Spinal cord (tissue), 9 donors: ENCODE measurements at regions not wholly inside any gene's neighbourhood (a gene's known extent, or its start where the extent isn't known, plus 50 kb on each side); places are given as distances from the start of the nearest gene placed in this dataset.
A peak's percentile ranks its signal among the peaks of the same experiment; 100 is the strongest.

Source experiments
- DNase-seq, 6 donors: peaks; one replicate each; pipeline versions ENCODE4 v3.0.0 to v3.0.0-alpha.2; 2013 to 2015; ENCODE audit warnings: low spot score in 6 of 6, low read depth in 4 of 6
- H3K27ac ChIP-seq: one replicate; pipeline ENCODE4 v1.5.1; 2013; ENCODE audit warnings: low read depth, low read length, control low read depth
- H3K27me3 ChIP-seq: one replicate; pipeline ENCODE4 v1.6.1; 2013; ENCODE audit warnings: low read length; ENCODE audit not compliant: control insufficient read depth, insufficient read depth
- H3K36me3 ChIP-seq: one replicate; pipeline ENCODE4 v1.6.1; 2013; ENCODE audit warnings: low read length; ENCODE audit not compliant: control insufficient read depth, insufficient read depth
- H3K4me1 ChIP-seq: one replicate; pipeline ENCODE4 v1.6.1; 2013; ENCODE audit warnings: low read length; ENCODE audit not compliant: control insufficient read depth, insufficient read depth
- H3K4me3 ChIP-seq: one replicate; pipeline ENCODE4 v1.5.1; 2013; ENCODE audit warnings: low read depth, low read length, control low read depth
- H3K9me3 ChIP-seq: one replicate; pipeline ENCODE4 v1.6.1; 2013; ENCODE audit warnings: low read length; ENCODE audit not compliant: control insufficient read depth, insufficient read depth
- WGBS: methylation state at CpG from one replicate; pipeline ENCODE4 v1.1.5; 2013; ENCODE audit warnings: missing lambda C conversion rate; ENCODE audit not compliant: insufficient coverage; 5-methylcytosine and 5-hydroxymethylcytosine counted together
- donor health status: healthy.

GRCh38 chr16:81167851-81168250 is 70.6 kb upstream of the BCO1 start:
- H3K4me1 ChIP-seq = no peaks in the 10 kb centered on the region
- H3K27me3 ChIP-seq = no peaks in the 10 kb centered on the region
- H3K4me3 ChIP-seq = no peak overlapping the region
- no peak overlapping the region for H3K27ac ChIP-seq
- DNase-seq = no peak
- WGBS = 81% methylated on average over 6 of the region's 6 CpGs
- no peaks in the 10 kb centered on the region for H3K9me3 ChIP-seq
- no peaks in the 10 kb centered on the region for H3K36me3 ChIP-seq

- H3K4me1 ChIP-seq = no peaks in the 10 kb centered on the region
- 85% methylated on average over 16 of the region's 16 CpGs for WGBS
- H3K27ac ChIP-seq = no peak overlapping the region
- H3K27me3 ChIP-seq = no peaks in the 10 kb centered on the region
- H3K36me3 ChIP-seq = no peaks in the 10 kb centered on the region
- H3K9me3 ChIP-seq = no peaks in the 10 kb centered on the region
- H3K4me3 ChIP-seq = no peak overlapping the region
- DNase-seq = no peak
These were observed 70.5 kb upstream of the GCSH start for GRCh38 chr16:81166417-81167300.

GRCh38 chr16:81165411-81166097 is 69.4 kb upstream of the GCSH start:
- H3K4me3 ChIP-seq = no peak overlapping the region
- no peak overlapping the region for H3K27ac ChIP-seq
- no peaks in the 10 kb centered on the region for H3K27me3 ChIP-seq
- no peaks in the 10 kb centered on the region for H3K4me1 ChIP-seq
- no peaks in the 10 kb centered on the region for H3K9me3 ChIP-seq
- 78% methylated on average over 9 of the region's 12 CpGs for WGBS
- no peaks in the 10 kb centered on the region for H3K36me3 ChIP-seq
- no peak for DNase-seq

DNA sequence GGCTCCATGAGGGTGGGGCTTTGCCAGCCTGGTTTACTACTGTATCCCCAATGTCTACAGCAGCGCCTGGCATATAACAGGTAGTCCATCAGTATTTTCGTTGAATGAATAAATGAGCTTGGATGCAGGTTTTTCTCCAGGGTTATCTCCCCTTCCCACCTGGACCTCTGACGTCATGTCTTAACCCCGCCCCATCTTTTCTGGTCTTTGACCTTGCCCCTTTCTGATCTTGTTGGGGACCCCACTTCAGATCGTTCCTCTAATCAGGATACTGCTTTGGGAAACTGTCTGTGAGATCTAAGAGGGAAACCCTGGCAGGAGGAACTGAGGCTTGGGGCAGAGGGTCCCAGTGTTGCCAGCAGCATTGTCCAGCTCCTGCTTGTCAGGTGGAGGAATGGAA is 68.8 kb upstream of the GCSH start:
- no peaks in the 10 kb centered on the region for H3K27me3 ChIP-seq
- WGBS = 90% methylated on average over 4 of the region's 5 CpGs

DNA sequence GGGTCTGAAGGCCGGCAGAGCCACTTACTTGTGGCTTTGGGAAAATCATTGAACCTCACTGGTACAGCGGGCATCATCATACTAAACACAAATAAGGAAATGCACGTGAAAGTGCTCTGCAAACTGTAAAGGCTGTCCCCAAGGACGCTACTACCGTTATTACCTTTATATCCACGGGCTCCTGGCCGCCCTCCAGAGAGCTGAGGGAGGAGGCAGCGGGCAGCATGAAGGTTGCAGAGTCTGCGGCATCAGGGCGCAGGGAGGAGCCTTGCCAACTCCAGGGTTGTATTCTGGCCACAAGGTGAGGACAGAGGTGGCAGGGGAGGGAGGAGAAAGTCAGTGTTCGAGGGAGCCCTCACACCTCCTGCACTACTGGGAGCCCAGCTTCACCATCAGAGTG is 68.3 kb upstream of the GCSH start:
- 83% methylated on average over 10 of the region's 11 CpGs for WGBS
- no peak for DNase-seq
- no peaks in the 10 kb centered on the region for H3K27me3 ChIP-seq
- H3K4me1 ChIP-seq = no peaks in the 10 kb centered on the region
- H3K9me3 ChIP-seq = no peaks in the 10 kb centered on the region
- no peak overlapping the region for H3K27ac ChIP-seq
- H3K4me3 ChIP-seq = no peak overlapping the region
- no peaks in the 10 kb centered on the region for H3K36me3 ChIP-seq

More for the DNA sequence above, 68.8 kb upstream of the GCSH start:
- no peaks in the 10 kb centered on the region for H3K36me3 ChIP-seq
- H3K27ac ChIP-seq = no peak overlapping the region
- DNase-seq = no peak
- no peaks in the 10 kb centered on the region for H3K9me3 ChIP-seq
- H3K4me3 ChIP-seq = no peak overlapping the region
- no peaks in the 10 kb centered on the region for H3K4me1 ChIP-seq

DNA sequence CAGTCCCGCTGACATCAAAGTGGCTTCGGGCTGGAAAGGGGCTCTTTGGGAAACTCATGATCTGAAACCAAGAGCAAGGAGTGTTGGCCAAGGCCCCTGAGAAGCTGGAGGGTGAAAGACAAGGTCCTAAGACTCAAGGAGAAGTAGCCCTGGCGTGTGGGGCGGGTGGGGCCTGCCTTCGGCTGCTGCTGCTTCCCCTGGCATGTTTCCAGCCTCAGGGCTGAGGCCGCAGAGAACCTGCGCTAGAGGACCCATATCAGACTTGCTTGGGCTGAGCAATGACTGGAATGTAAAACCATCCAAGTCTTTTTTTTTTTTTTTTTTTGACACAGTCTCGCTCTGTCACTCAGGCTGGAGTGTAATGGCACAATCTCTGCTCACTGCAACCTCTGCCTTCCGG is 67.5 kb upstream of the GCSH start:
- no peak for DNase-seq
- WGBS = 93% methylated on average over 7 of the region's 9 CpGs
- no peaks in the 10 kb centered on the region for H3K27me3 ChIP-seq

DNA sequence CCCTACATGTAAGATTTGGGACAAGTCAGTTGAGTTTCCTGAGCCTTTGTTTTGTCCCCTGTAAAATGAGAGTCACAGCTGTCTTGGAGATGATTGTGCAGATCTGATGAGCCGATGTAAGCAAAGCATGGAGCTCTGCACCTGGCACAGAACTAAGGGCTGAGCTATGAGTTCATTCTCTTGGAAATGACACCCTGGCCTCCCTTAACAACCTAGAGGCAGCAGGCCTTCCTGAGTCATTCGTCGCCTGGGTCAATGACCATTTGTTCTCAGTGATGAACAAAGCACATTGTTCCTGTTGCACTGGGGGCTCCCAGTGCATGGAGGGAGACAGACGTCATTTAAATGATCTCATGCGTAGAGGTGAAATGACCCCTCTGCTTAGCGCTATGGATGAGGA is 62.8 kb upstream of the GCSH start:
- H3K27ac ChIP-seq = no peak overlapping the region
- peak in 1 of 6 donors; percentile 16 for DNase-seq
- peaks cover 4% of the 10 kb centered on the region for H3K4me1 ChIP-seq
- no peaks in the 10 kb centered on the region for H3K9me3 ChIP-seq
- 45% methylated on average over 6 of the region's 6 CpGs for WGBS
- H3K27me3 ChIP-seq = no peaks in the 10 kb centered on the region
- no peak overlapping the region for H3K4me3 ChIP-seq
- no peaks in the 10 kb centered on the region for H3K36me3 ChIP-seq

More for the DNA sequence above, 67.5 kb upstream of the GCSH start:
- Histone ChIP-seq H3K4me3 (no peak overlapping the region), H3K36me3 (no peaks in the 10 kb centered on the region), H3K4me1 (peaks cover 4% of the 10 kb centered on the region), H3K27ac (no peak overlapping the region), H3K9me3 (no peaks in the 10 kb centered on the region)

DNA sequence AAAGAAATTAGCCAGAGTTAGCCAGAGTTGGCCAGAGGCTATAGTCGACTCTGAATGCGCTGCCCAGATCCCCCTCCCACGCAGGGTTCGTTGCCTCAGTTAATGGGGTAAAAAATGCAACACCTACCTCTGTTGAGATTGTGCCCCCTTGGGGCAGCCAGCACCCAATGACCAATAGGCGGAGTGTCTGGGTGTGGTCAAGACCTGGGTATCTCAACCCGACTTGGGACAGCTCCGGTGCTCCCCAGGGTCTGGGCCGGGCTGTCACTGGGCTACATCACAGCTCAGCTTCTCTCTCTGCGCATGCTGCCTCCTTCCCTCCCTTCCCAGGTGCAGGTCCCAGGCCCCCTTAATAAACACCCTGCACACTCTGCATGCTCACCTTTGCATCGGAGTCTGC is 59.6 kb upstream of the GCSH start:
- no peaks in the 10 kb centered on the region for H3K9me3 ChIP-seq
- H3K36me3 ChIP-seq = no peaks in the 10 kb centered on the region
- H3K27ac ChIP-seq = no peak overlapping the region
- peaks cover 10% of the 10 kb centered on the region for H3K4me1 ChIP-seq
- WGBS = 80% methylated on average over 7 of the region's 10 CpGs
- no peak for DNase-seq
- no peaks in the 10 kb centered on the region for H3K27me3 ChIP-seq
- no peak overlapping the region for H3K4me3 ChIP-seq

DNA sequence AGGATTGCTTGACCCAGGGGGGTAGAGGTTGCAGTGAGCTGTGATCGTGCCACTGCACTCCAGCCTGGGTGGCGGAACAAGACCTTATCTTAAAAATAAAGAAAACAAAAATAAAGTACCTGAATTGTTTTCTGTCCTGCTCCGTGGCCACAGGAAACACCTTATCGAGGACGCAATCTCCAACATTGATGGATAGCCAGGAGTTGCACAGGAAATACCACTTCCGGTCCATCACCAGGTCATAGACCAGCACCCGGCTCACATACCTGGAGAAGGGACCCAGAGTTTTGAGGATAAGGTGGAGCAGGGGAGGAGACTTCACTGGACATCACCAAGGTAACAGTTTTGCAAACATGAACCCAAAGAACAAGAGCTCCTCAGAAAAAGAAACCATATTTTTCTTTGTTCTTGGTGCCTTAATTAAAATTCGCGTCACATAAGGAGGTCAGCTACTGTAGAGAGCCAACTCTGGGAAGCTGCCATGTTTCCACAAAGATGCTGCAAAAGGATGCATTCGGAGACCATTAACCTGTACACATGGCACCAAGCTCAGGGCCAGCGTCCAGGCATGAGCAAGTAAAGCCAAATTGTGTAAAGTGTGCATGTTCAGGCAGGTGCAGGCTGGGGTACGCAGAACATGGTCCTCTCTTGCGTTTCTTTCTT is 55.6 kb upstream of the GCSH start:
- no peak overlapping the region for H3K27ac ChIP-seq
- H3K9me3 ChIP-seq = no peaks in the 10 kb centered on the region
- no peak overlapping the region for H3K4me3 ChIP-seq
- H3K27me3 ChIP-seq = no peaks in the 10 kb centered on the region
- peaks cover 6% of the 10 kb centered on the region for H3K4me1 ChIP-seq
- H3K36me3 ChIP-seq = no peaks in the 10 kb centered on the region
- peak in 4 of 6 donors; percentile 9 to 65 (median 54) for DNase-seq
- WGBS = 62% methylated on average over 5 of the region's 13 CpGs
